Stimulated activated CD8-positive, alpha-beta memory T cell treated with anti-CD3 and anti-CD28 coated beads, Interleukin-7, amount 100 ng/mL, for 48 hours (primary cell): ENCODE measurements at regions not wholly inside any gene's neighbourhood (a gene's known extent, or its start where the extent isn't known, plus 50 kb on each side); places are given as distances from the start of the nearest gene placed in this dataset.
"Not testable (repeated sequence)": the region's sequence is repeated elsewhere in the genome, so short reads cannot be mapped to it uniquely, and the experiment has no call there.

Source experiments
- DNase-seq, 2 donors: peaks; one replicate each; pipeline ENCODE4 v3.0.0-alpha.2; 2020; ENCODE audit warnings: low read depth in 1 of 2; ENCODE audit errors: extremely low read depth in 1 of 2

- no peak for DNase-seq
Observed at GRCh38 chr7:81298951-81299666, 380.3 kb upstream of the SEMA3C start.

GRCh38 chr7:81297317-81297716, 378.5 kb upstream of the SEMA3C start:
- DNase-seq = no peak

DNA sequence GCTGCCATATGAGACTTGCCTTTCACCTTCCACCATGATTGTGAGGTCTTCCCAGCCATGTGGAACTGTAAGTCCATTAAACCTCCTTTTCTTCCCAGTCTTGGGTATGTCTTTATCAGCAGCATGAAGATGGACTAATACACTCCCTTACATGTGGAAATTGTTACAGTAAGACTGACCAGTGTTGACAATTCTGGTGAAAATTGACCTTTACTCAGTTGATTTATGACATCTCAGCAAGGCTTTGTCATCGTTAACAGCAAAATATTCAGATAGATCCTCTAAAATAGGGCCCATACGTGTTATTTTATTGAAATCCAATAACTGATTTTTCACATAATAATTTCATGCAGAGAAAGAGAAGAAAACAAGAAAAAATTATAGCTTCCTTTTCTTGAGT, 377.9 kb upstream of the SEMA3C start:
- DNase-seq = no peak

DNA sequence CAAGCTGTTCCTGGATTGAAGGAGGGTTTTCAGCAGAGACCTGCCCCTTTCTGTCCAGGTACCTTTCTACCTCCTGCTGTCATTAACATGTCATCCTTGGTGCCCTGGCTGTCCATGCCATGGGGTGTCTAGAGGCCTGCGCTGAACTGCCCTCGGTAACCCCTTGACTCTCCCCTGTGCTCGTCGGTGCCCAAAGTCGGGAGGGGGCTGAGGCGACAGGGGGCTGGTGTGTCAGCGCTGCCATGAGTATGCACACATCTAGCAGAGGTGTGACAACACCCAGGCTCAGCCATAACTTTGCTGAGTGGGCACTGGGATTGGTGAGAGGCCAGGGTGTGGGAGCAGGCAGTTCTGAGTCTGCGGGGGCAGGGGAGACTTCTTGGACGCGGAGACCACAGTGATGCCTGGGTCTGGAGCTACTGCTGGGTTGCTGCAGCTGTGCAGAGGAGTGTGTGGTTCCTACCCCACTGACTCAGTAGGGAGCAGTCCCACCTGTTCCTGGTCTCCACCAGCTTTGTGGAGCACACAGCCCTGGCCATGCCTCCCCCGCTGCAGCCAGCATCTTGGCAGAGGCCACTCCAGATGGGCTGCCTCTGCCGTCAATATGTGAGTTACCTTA, 376.2 kb upstream of the SEMA3C start:
- no peak for DNase-seq

- DNase-seq = no peak
Observed at GRCh38 chr7:81293806-81294205, 375.0 kb upstream of the SEMA3C start.

GRCh38 chr7:81286754-81287153, 367.9 kb upstream of the SEMA3C start:
- not testable (repeated sequence) for DNase-seq

GRCh38 chr7:81285142-81285871, 366.5 kb upstream of the SEMA3C start:
- no peak for DNase-seq

DNA sequence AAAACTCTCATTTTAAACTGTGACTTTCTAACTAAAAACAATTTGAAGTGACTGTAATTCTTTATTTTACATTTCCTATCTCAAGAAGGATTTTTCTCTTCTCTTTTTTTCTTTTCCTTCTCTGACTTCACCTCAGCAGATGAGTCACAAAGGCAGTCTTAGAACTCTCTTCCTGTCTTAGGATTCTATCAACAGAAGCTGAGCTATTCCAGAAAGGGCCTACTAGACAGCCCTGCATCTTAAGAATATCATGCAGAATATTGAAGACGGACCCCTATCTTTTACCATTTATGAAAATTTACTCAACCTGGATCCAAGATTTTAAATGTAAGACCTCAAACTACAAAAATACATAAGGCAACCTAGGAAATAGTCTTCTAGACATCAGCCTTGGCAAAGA, 365.7 kb upstream of the SEMA3C start:
- no peak for DNase-seq

DNA sequence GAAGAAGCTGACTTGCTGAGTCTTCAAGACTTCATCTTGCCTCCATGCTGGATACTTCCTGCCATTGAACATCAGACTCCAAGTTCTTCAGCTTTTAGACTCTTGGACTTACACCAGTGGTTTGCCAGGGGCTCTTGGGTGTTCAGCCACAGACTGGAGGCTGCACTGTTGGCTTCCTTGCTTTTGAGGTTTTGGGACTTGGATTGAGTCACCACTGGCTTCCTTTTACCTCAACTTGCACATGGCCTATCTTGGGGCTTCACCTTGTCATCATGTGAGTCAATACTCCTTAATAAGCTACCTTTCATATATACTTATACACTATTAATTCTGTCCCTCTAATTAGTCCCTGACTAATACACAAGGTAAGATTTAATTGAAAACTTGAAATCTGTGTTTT, 361.7 kb upstream of the SEMA3C start:
- no peak for DNase-seq

GRCh38 chr7:81277691-81278090, 358.8 kb upstream of the SEMA3C start:
- DNase-seq = no peak

GRCh38 chr7:81273601-81274397, 354.9 kb upstream of the SEMA3C start:
- no peak for DNase-seq

DNA sequence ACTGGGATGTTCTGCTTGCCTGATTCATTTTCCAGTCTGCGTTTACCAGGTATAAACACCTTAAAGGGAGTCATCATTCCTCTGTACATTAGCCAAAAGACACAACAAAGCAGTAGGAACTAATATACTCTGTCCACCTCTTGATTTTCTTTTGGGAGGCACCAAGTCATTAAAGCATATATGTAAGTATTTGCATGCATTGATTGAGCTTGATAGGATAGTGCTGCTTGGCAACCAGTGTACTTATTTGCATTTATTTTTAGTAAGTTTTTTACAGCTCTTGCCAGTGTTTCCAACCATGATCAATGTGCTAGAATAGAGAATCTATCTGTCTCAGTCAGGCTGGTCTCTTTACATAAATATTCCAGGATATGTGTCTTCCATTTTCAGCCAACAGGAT, 353.3 kb upstream of the SEMA3C start:
- DNase-seq = no peak

DNA sequence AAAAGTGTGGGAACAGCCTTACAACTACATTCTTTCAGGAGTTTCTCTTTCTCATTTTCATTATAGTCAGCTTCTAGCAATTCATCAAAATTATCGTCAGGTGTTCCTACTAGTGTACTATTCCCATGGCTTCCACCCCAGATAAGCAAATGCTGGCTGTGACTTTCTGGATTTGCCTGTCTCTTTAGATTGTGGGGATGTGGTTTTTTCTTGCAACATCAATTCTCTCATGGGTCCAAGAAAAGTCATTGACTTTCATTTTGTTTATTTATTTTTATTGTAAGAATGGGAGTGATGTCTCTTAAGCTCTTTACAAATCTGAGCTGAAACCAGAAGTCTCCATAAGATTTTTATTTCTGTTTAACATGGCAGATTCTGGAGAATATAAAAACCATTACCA, 349.7 kb upstream of the SEMA3C start:
- no peak for DNase-seq

DNA sequence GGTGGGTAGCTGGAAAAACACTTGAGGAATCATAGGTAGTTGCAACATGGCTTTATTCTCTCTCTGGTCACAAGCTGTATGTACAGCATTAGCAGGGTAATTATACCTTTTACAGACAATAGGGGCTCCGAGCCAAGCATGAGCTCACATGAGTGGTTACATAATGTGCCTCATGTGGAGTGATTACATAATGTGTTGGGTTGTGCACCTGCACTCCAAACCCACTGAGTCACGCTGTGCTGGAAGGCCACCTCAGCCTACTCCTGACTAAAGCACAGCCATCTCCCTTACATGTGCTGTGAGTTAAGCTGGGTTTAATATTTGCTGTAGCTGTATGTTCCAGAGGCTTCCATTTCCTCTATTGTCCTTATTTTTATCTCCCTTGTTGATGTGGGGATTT, 348.7 kb upstream of the SEMA3C start:
- no peak for DNase-seq

GRCh38 chr7:81264116-81264515, 345.3 kb upstream of the SEMA3C start:
- no peak for DNase-seq

GRCh38 chr7:81260152-81260551, 341.3 kb upstream of the SEMA3C start:
- no peak for DNase-seq

DNA sequence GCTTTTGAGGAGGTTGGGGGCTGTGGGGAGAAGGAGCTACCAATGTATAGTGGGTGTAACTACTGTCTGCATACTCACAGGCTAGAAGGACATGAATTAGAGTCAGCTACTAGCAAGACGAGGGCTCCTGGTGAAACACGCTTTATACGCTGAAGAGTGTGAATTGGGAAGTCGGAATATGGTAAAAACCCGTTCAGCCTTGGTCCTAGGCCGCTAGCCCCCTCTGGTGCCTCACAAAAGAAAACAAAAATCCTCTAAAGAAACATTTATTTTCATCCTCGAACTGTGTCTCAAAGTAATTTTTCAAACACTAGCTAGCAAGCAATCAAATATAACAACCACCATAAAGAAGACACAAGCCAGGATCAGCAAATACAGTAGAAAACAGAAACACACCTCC, 338.1 kb upstream of the SEMA3C start:
- DNase-seq = no peak

DNA sequence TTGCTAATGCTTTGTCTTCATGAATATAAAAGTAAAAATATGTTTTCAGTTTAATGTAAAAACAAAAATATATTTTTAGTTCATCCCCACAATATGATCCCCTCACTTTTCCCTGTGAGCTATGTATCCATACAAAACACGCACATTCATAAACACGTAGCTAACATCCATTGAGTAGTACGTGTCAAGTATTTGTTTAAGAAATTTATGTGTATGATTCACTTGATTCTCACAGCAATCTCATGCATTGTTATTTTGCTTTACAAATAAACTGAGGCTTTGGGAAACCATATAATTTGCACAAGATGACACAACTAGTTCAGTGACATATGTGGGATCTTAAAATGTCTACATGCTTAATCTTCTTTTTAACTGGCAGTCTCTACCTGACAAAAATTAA, 329.6 kb upstream of the SEMA3C start:
- DNase-seq = no peak

- DNase-seq = not testable (repeated sequence)
Observed at GRCh38 chr7:81247364-81247763, 328.5 kb upstream of the SEMA3C start.

- DNase-seq = no peak
Observed at GRCh38 chr7:81245353-81245752, 326.5 kb upstream of the SEMA3C start.

DNA sequence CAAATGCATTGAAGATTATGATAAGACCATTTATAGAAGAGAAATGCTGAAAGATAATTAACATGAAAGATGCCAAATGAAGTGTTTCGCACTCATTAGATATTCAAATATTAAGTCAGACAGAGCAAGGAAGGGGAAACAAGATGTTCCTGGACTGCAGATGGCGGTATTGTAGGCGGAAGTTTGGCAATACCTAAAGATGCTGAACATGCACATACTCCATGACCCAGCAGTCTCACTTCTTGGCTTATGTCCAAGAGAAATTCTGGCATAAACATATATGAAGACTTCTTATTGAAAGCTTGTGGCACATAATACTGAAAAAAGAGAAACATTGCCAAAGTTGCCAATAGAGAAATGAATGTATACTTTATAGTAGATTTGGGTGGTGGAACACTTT, 325.4 kb upstream of the SEMA3C start:
- no peak for DNase-seq
